ENCODE measurements at regions not wholly inside any gene's neighbourhood (a gene's known extent, or its start where the extent isn't known, plus 50 kb on each side); places are given as distances from the start of the nearest gene placed in this dataset.

DNA sequence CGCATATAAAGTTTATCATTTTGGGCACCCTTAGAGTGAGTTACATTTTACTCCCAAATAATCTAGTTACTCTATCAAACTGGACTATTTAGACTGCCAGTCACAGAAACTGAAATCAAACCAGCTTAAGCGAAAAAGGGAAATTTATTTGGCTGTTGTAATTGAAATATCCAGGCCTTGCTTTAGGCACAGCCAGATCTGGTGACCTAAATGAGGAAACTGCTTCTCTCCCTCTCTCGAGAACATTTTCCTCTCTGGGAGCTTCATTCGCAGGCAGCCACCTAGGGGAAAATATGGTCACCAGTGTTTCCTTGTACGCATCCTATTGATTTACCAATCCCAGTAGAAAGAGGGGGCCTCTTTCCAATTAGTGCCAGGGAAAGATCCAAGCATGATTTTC, 175.3 kb upstream of the MITF start:
- TF ChIP-seq, protein P1, sequence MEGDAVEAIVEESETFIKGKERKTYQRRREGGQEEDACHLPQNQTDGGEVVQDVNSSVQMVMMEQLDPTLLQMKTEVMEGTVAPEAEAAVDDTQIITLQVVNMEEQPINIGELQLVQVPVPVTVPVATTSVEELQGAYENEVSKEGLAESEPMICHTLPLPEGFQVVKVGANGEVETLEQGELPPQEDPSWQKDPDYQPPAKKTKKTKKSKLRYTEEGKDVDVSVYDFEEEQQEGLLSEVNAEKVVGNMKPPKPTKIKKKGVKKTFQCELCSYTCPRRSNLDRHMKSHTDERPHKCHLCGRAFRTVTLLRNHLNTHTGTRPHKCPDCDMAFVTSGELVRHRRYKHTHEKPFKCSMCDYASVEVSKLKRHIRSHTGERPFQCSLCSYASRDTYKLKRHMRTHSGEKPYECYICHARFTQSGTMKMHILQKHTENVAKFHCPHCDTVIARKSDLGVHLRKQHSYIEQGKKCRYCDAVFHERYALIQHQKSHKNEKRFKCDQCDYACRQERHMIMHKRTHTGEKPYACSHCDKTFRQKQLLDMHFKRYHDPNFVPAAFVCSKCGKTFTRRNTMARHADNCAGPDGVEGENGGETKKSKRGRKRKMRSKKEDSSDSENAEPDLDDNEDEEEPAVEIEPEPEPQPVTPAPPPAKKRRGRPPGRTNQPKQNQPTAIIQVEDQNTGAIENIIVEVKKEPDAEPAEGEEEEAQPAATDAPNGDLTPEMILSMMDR (IDR thresholded peaks at IDR 0.05): no peak
- TF ChIP-seq POLR2A (IDR thresholded peaks at IDR 0.05): no peak
- TF ChIP-seq POLR2AphosphoS5 (IDR thresholded peaks at IDR 0.05): no peak

Data from transverse colon (tissue), 4 donors.